Heart left ventricle (tissue), 16 donors: ENCODE measurements at regions not wholly inside any gene's neighbourhood (a gene's known extent, or its start where the extent isn't known, plus 50 kb on each side); places are given as distances from the start of the nearest gene placed in this dataset.

ENCODE experiments used
- ATAC-seq, 4 donors: fragments of 200-7000 bp; cut with Tn5 transposase; one replicate each; pipeline ENCODE4 v1.9.1; 2020 to 2022; ENCODE audit warnings: moderate library complexity in 4 of 4, mild to moderate bottlenecking in 3 of 4, moderate number of reproducible peaks in 1 of 4
- DNase-seq, 5 donors: peaks; one replicate each; pipeline ENCODE4 v3.0.0-alpha.2; 2020
- H3K27ac ChIP-seq, 12 donors: fragments of 200-600 bp; sonication (generic) in 4 of 12; one replicate each; pipeline versions ENCODE4 v1.5.0 to v1.8.0; 2016 to 2022; ENCODE audit warnings: mild to moderate bottlenecking in 2 of 12
- H3K27me3 ChIP-seq, 9 donors: fragments of 200-600 bp; sonication (generic) in 2 of 9; one replicate each; pipeline versions ENCODE4 v1.5.1 to v1.8.0; 2016 to 2022; ENCODE audit warnings: mild to moderate bottlenecking in 3 of 9
- H3K36me3 ChIP-seq, 9 donors: fragments of 200-600 bp; sonication (generic) in 2 of 9; one replicate each; pipeline versions ENCODE4 v1.5.0 to v1.8.0; 2018 to 2022; ENCODE audit warnings: mild to moderate bottlenecking in 2 of 9
- H3K4me1 ChIP-seq, 12 donors: fragments of 200-600 bp; sonication (generic) in 4 of 12; one replicate each; pipeline versions ENCODE4 v1.5.0 to v1.8.0; 2016 to 2022; ENCODE audit warnings: mild to moderate bottlenecking in 3 of 12
- H3K4me3 ChIP-seq, 12 donors: fragments of 200-600 bp; sonication (generic) in 4 of 12; one replicate each; pipeline versions ENCODE4 v1.5.0 to v1.8.0; 2017 to 2022; ENCODE audit warnings: mild to moderate bottlenecking in 9 of 12, moderate library complexity in 4 of 12
- H3K9me3 ChIP-seq, 12 donors: fragments of 200-600 bp; sonication (generic) in 4 of 12; one replicate each; pipeline versions ENCODE4 v1.5.0 to v1.8.0; 2016 to 2022; ENCODE audit warnings: mild to moderate bottlenecking in 1 of 12
- POLR2A ChIP-seq, 2 donors: fragments of 450-650 bp; IDR thresholded peaks; one replicate each; pipeline ENCODE4 v1.6.1; 2017; ENCODE audit warnings: antibody characterized with exemption in 2 of 2, mild to moderate bottlenecking in 2 of 2, moderate library complexity in 2 of 2
- WGBS, 4 donors: extraction: QIAGEN DNeasy Blood & Tissue Kit in 2 of 4; methylation state at CpG; one replicate each; pipeline versions ENCODE4 v1.1.5 to v1.1.7; 2013 to 2018; 5-methylcytosine and 5-hydroxymethylcytosine counted together
- intact Hi-C, 10 donors: fragments of 100-400 bp; cut with DNase I; formaldehyde crosslinking; loops; one replicate each; pipeline versions ENCODE4 v1.11.1 to v1.14.2; 2022
- TF ChIP-seq, protein P1 (sequence below), 12 donors: fragments of 200-600 bp; sonication (generic) in 4 of 12; IDR thresholded peaks; one replicate each; pipeline versions ENCODE4 v1.5.0 to v1.8.0; 2018 to 2022; ENCODE audit warnings: antibody characterized with exemption in 12 of 12, mild to moderate bottlenecking in 5 of 12
- donor health status: ischemic (EF 13 %, LVEDD 7.1; RV severe dilation, severe dysfunction).
- donor health status: healthy with polysubstance abuse.
- donor health status: DM: no; HTN: yes; CAD: no.
- donor health status: DM: no; HTN: no; CAD: no.
- donor health status: ischemic (EF 25% LVEDD 6.9; RV normal size, moderate dysfunction).
- donor health status: ischemic (EF 25% LVEDD 5.7; RV mildly dilated, moderate dysfunction).
- donor health status: healthy.
- donor health status: DM: yes; HTN: yes; CAD: no.
- donor health status: ischemic (EF 35%, LVEDD 5.7; RV mildly dilated, moderate dysfunction).
- donor health status: nonischemic (EF 11% LVEDD 7.7; RV severe dilation, severe dysfunction).
- donor health status: DM: yes; HTN: yes; CAD: no.
- donor health status: PGD.
- donor health status: ischemic (EF 29% LVEDD 5.4; RV normal size, mild dysfunction).
- donor health status: nonischemic (EF 23%, LVEDD 6.1; RV moderate dilation, normal function).

DNA sequence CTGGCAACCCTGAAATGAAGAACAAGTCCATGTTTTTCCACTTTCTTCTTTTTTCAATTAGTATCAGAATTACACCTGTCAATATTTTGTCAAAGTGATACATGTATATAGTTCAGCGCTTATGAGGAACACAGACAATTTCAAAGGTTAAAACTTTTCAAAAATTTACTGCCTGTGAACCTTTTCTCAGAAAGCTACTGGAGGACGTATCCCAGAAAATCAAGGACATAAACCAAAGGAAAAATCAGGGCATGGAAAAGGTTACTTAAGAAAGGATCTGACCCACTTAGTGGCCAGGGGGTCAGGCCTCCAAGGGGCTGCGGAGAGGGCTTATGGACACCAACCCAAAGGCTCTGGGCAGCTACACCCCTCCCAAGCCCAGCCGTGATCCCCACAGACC is 81.1 kb upstream of the ACTRT2 start:
- intact Hi-C loops, result no loop called here
- peak in 1 of 5 donors; percentile 1 for DNase-seq

DNA sequence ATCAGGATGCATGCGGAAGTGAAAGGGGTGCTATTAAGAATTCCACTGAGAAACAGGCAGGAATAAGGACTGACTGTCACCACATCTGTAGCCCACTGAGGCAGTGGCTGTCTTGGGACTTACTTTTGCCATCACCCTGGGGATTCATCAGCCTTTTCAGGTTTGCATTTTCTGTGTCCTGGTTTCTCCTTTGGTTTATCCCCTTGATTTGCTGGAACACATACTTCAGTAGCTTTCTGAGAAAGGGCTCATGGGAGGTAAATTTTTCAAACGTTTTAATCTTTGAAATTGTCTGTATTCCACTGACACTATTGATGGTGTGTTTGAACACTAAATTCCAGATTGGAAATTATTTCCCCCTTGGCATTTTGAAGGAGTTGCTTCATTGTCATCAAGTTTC is 80.2 kb upstream of the ACTRT2 start:
- ATAC-seq, result no peak
- Histone ChIP-seq H3K36me3 (no peaks in the 10 kb centered on the region), H3K4me3 (no peak overlapping the region), H3K9me3 (peaks cover 0 to 27% (median 10%) of the 10 kb centered on the region in 12 donors), H3K27me3 (peaks cover 0 to 3% (median 0%) of the 10 kb centered on the region in 9 donors), H3K4me1 (no peaks in the 10 kb centered on the region), H3K27ac (no peak overlapping the region)
- WGBS, 4 donors, result 49 to 70% (median 63%) methylated on average over 2 of the region's 2 CpGs
- intact Hi-C loops, result no loop called here
- TF ChIP-seq, protein P1, sequence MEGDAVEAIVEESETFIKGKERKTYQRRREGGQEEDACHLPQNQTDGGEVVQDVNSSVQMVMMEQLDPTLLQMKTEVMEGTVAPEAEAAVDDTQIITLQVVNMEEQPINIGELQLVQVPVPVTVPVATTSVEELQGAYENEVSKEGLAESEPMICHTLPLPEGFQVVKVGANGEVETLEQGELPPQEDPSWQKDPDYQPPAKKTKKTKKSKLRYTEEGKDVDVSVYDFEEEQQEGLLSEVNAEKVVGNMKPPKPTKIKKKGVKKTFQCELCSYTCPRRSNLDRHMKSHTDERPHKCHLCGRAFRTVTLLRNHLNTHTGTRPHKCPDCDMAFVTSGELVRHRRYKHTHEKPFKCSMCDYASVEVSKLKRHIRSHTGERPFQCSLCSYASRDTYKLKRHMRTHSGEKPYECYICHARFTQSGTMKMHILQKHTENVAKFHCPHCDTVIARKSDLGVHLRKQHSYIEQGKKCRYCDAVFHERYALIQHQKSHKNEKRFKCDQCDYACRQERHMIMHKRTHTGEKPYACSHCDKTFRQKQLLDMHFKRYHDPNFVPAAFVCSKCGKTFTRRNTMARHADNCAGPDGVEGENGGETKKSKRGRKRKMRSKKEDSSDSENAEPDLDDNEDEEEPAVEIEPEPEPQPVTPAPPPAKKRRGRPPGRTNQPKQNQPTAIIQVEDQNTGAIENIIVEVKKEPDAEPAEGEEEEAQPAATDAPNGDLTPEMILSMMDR (IDR thresholded peaks at IDR 0.05), result no peak
- TF ChIP-seq POLR2A (IDR thresholded peaks at IDR 0.05), result no peak
- DNase-seq, result no peak

More for the DNA sequence above, 81.1 kb upstream of the ACTRT2 start:
- Histone ChIP-seq H3K27ac (no peak overlapping the region), H3K27me3 (peaks cover 0 to 6% (median 0%) of the 10 kb centered on the region in 9 donors), H3K36me3 (no peaks in the 10 kb centered on the region), H3K4me3 (no peak overlapping the region), H3K4me1 (no peaks in the 10 kb centered on the region), H3K9me3 (peaks cover 0 to 27% (median 10%) of the 10 kb centered on the region in 12 donors)
- TF ChIP-seq, protein P1 (IDR thresholded peaks at IDR 0.05), result no peak
- TF ChIP-seq POLR2A (IDR thresholded peaks at IDR 0.05), result no peak
- no peak for ATAC-seq
- WGBS, 4 donors, result 83 to 87% (median 86%) methylated on average over 4 of the region's 4 CpGs

DNA sequence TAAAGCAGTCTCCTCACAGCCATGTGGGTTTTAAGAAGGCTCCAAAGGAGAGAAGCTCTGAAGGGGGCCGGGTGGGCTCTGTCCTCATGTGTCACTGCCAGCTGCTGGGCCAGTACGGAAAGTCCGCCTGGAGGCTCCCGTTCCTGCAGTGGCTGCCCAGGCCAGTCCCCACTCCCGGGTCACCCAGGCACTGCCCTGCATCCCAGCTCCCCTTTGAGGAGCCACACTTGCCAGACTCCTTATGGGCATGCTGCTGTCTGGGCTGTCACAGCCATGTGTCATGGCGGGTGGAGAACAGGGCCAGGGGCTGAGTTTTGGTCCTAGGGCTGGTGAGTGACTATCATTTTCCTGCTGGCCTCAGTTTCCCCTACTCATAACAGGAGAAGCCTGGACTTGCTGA is 79.4 kb upstream of the ACTRT2 start:
- Histone ChIP-seq H3K4me1 (no peaks in the 10 kb centered on the region), H3K36me3 (no peaks in the 10 kb centered on the region), H3K4me3 (no peak overlapping the region), H3K27me3 (peaks cover 0 to 3% (median 0%) of the 10 kb centered on the region in 9 donors), H3K9me3 (peaks cover 0 to 27% (median 10%) of the 10 kb centered on the region in 12 donors), H3K27ac (no peak overlapping the region)
- peak in 2 of 5 donors; percentile 4 to 28 for DNase-seq
- intact Hi-C loops, result no loop called here
- 78 to 95% (median 90%) methylated on average over 5 to 6 of the region's 6 CpGs for WGBS, 4 donors
- TF ChIP-seq, protein P1 (IDR thresholded peaks at IDR 0.05), result no peak
- no peak for TF ChIP-seq POLR2A (IDR thresholded peaks at IDR 0.05)
- ATAC-seq, result no peak

DNA sequence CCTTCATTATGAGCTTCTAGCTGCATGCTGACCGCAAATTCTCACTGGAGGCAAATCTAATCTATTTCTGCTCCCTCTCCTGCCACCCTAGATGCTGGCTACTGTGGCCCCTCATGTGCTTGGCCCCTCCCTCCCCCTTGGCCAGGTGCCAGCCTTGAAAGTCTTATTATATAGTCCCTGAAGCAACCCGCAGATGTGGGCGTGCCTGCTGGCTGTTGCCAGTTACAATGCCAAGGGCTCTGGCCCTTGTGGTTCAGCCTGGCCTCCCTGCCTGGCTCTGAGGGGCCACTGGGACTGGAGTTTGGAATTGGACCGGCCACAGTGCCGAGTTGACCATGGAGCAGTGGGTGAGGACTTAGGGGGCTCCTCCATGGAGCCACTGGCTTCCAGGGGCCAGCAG is 78.9 kb upstream of the ACTRT2 start:
- Histone ChIP-seq H3K27ac (no peak overlapping the region), H3K4me1 (no peaks in the 10 kb centered on the region), H3K4me3 (no peak overlapping the region), H3K9me3 (peaks cover 0 to 27% (median 10%) of the 10 kb centered on the region in 12 donors), H3K27me3 (peaks cover 0 to 8% (median 0%) of the 10 kb centered on the region in 9 donors), H3K36me3 (no peaks in the 10 kb centered on the region)
- DNase-seq (peak in 2 of 5 donors; percentile 9 to 37), ATAC-seq (no peak)
- no peak for TF ChIP-seq POLR2A (IDR thresholded peaks at IDR 0.05)
- TF ChIP-seq, protein P1 (IDR thresholded peaks at IDR 0.05), result no peak
- WGBS, 4 donors, result 69 to 85% (median 83%) methylated on average over 5 of the region's 5 CpGs
- intact Hi-C loops, result no loop called here
